ENCODE measurements at regions not wholly inside any gene's neighbourhood (a gene's known extent, or its start where the extent isn't known, plus 50 kb on each side); places are given as distances from the start of the nearest gene placed in this dataset.

- no peaks in the 10 kb centered on the region for H3K27me3 Mint-ChIP-seq
- H3K9me3 Mint-ChIP-seq = no peaks in the 10 kb centered on the region
- H3K27ac Mint-ChIP-seq = no peak overlapping the region
- H3K4me3 Mint-ChIP-seq = no peak overlapping the region
- no peaks in the 10 kb centered on the region for H3K4me1 Mint-ChIP-seq
- no peaks in the 10 kb centered on the region for H3K36me3 Mint-ChIP-seq
- no peak for ATAC-seq
Measured at GRCh38 chr2:18265614-18266586, 294.6 kb downstream of the RDH14 start.

- Mint-ChIP-seq H3K4me1 (no peaks in the 10 kb centered on the region), H3K36me3 (no peaks in the 10 kb centered on the region), H3K27me3 (no peaks in the 10 kb centered on the region), H3K27ac (no peak overlapping the region), H3K4me3 (no peak overlapping the region), H3K9me3 (no peaks in the 10 kb centered on the region)
- no peak for ATAC-seq
Measured at GRCh38 chr2:18262601-18263000, 297.9 kb downstream of the RDH14 start.

GRCh38 chr2:18253686-18254197, 306.7 kb downstream of the RDH14 start:
- Mint-ChIP-seq H3K4me1 (no peaks in the 10 kb centered on the region), H3K9me3 (peaks cover 3% of the 10 kb centered on the region)

GRCh38 chr2:18251486-18251885, 309.0 kb downstream of the RDH14 start:
- Mint-ChIP-seq H3K4me1 (no peaks in the 10 kb centered on the region), H3K36me3 (no peaks in the 10 kb centered on the region), H3K9me3 (peaks cover 3% of the 10 kb centered on the region), H3K27ac (no peak overlapping the region), H3K4me3 (no peak overlapping the region), H3K27me3 (no peaks in the 10 kb centered on the region)
- ATAC-seq = no peak

More at GRCh38 chr2:18253686-18254197, 306.7 kb downstream of the RDH14 start:
- ATAC-seq = no peak
- Mint-ChIP-seq H3K4me3 (no peak overlapping the region), H3K27me3 (no peaks in the 10 kb centered on the region), H3K27ac (no peak overlapping the region), H3K36me3 (no peaks in the 10 kb centered on the region)

GRCh38 chr2:18247282-18248110, 313.0 kb downstream of the RDH14 start:
- Mint-ChIP-seq H3K9me3 (peaks cover 3% of the 10 kb centered on the region), H3K27me3 (no peaks in the 10 kb centered on the region), H3K36me3 (no peaks in the 10 kb centered on the region), H3K4me1 (no peaks in the 10 kb centered on the region), H3K27ac (no peak overlapping the region), H3K4me3 (no peak overlapping the region)
- no peak for ATAC-seq

- no peaks in the 10 kb centered on the region for H3K36me3 Mint-ChIP-seq
- H3K27me3 Mint-ChIP-seq = peaks cover 3% of the 10 kb centered on the region
- no peak overlapping the region for H3K27ac Mint-ChIP-seq
- H3K4me1 Mint-ChIP-seq = no peaks in the 10 kb centered on the region
- H3K4me3 Mint-ChIP-seq = no peak overlapping the region
- ATAC-seq = no peak
- no peaks in the 10 kb centered on the region for H3K9me3 Mint-ChIP-seq
Measured at GRCh38 chr2:18245375-18245774, 315.1 kb downstream of the RDH14 start.

- no peak for ATAC-seq
- Mint-ChIP-seq H3K27ac (no peak overlapping the region), H3K9me3 (no peaks in the 10 kb centered on the region), H3K4me3 (no peak overlapping the region), H3K27me3 (peaks cover 8% of the 10 kb centered on the region), H3K4me1 (no peaks in the 10 kb centered on the region), H3K36me3 (no peaks in the 10 kb centered on the region)
Measured at GRCh38 chr2:18244845-18245244, 315.6 kb downstream of the RDH14 start.

GRCh38 chr2:18243816-18244215, 316.6 kb downstream of the RDH14 start:
- Mint-ChIP-seq H3K27me3 (peaks cover 13% of the 10 kb centered on the region), H3K4me1 (no peaks in the 10 kb centered on the region), H3K36me3 (no peaks in the 10 kb centered on the region), H3K4me3 (no peak overlapping the region), H3K9me3 (no peaks in the 10 kb centered on the region), H3K27ac (no peak overlapping the region)
- ATAC-seq = no peak

GRCh38 chr2:18242716-18243115, 317.7 kb downstream of the RDH14 start:
- Mint-ChIP-seq H3K9me3 (no peaks in the 10 kb centered on the region), H3K27ac (no peak overlapping the region), H3K4me3 (no peak overlapping the region), H3K36me3 (no peaks in the 10 kb centered on the region), H3K27me3 (peaks cover 13% of the 10 kb centered on the region), H3K4me1 (no peaks in the 10 kb centered on the region)
- ATAC-seq = no peak

GRCh38 chr2:18238209-18238608, 322.2 kb downstream of the RDH14 start:
- Mint-ChIP-seq H3K9me3 (peaks cover 3% of the 10 kb centered on the region), H3K27ac (no peak overlapping the region), H3K4me3 (no peak overlapping the region), H3K36me3 (no peaks in the 10 kb centered on the region), H3K4me1 (no peaks in the 10 kb centered on the region), H3K27me3 (peaks cover 22% of the 10 kb centered on the region)
- no peak for ATAC-seq

- H3K27me3 Mint-ChIP-seq = peaks cover 22% of the 10 kb centered on the region
- H3K9me3 Mint-ChIP-seq = peaks cover 3% of the 10 kb centered on the region
- H3K36me3 Mint-ChIP-seq = no peaks in the 10 kb centered on the region
- no peak for ATAC-seq
- no peak overlapping the region for H3K27ac Mint-ChIP-seq
- no peaks in the 10 kb centered on the region for H3K4me1 Mint-ChIP-seq
- H3K4me3 Mint-ChIP-seq = no peak overlapping the region
Measured at GRCh38 chr2:18237298-18237697, 323.2 kb downstream of the RDH14 start.

GRCh38 chr2:18232731-18233438, 327.6 kb downstream of the RDH14 start:
- ATAC-seq = no peak
- Mint-ChIP-seq H3K4me3 (no peak overlapping the region), H3K27me3 (peaks cover 38% of the 10 kb centered on the region), H3K9me3 (peaks cover 3% of the 10 kb centered on the region), H3K27ac (no peak overlapping the region), H3K4me1 (no peaks in the 10 kb centered on the region), H3K36me3 (no peaks in the 10 kb centered on the region)

- no peak overlapping the region for H3K4me3 Mint-ChIP-seq
- no peaks in the 10 kb centered on the region for H3K4me1 Mint-ChIP-seq
- ATAC-seq = no peak
- peaks cover 38% of the 10 kb centered on the region for H3K27me3 Mint-ChIP-seq
- peaks cover 13% of the 10 kb centered on the region for H3K9me3 Mint-ChIP-seq
- H3K36me3 Mint-ChIP-seq = no peaks in the 10 kb centered on the region
- H3K27ac Mint-ChIP-seq = no peak overlapping the region
Measured at GRCh38 chr2:18230668-18231067, 329.8 kb downstream of the RDH14 start.

- no peaks in the 10 kb centered on the region for H3K4me1 Mint-ChIP-seq
Measured at GRCh38 chr2:18219676-18220075, 340.8 kb downstream of the RDH14 start.

More at GRCh38 chr2:18219676-18220075, 340.8 kb downstream of the RDH14 start:
- no peak overlapping the region for H3K27ac Mint-ChIP-seq
- no peak overlapping the region for H3K4me3 Mint-ChIP-seq
- H3K9me3 Mint-ChIP-seq = no peaks in the 10 kb centered on the region
- peaks cover 9% of the 10 kb centered on the region for H3K27me3 Mint-ChIP-seq
- H3K36me3 Mint-ChIP-seq = no peaks in the 10 kb centered on the region
- ATAC-seq = no peak
